SK-N-SH (cell line): ENCODE measurements at regions not wholly inside any gene's neighbourhood (a gene's known extent, or its start where the extent isn't known, plus 50 kb on each side); places are given as distances from the start of the nearest gene placed in this dataset.

ENCODE experiments used
- CTCF ChIA-PET: fragments of 300-600, 350-600 bp; formaldehyde crosslinking; extraction: SDS; loops from one replicate; lab custom pipeline; 2021; lab: Yijun Ruan, JAX
- POLR2A ChIA-PET: fragments of 350-600 bp; sonication (Branson Sonifier 250); formaldehyde crosslinking; extraction: SDS; loops from one replicate; lab custom pipeline; 2020; ENCODE audit warnings: antibody characterized with exemption, inconsistent platforms; lab: Yijun Ruan, JAX
- DNase-seq: peaks from one replicate; pipeline ENCODE4 v3.0.0; 2012
- H2AFZ ChIP-seq: fragments of 200-600 bp; sonication (generic); 2 replicates; pipeline ENCODE4 v1.8.1; 2016; ENCODE audit warnings: antibody characterized with exemption, mild to moderate bottlenecking, low read depth
- H3F3A ChIP-seq: fragments of 200-600 bp; sonication (generic); replicated peaks from 2 replicates; pipeline ENCODE3; 2016; ENCODE audit warnings: antibody characterized with exemption, mild to moderate bottlenecking; ENCODE audit not compliant: insufficient read depth
- H3K27ac ChIP-seq, 2 experiments: fragments of 200-500 bp in 1 of 2; fragments of 200-600 bp in 1 of 2; sonication (Bioruptor generic) in 1 of 2; sonication (generic), shearing (Covaris generic) in 1 of 2; 2 replicates each; pipeline versions ENCODE4 v1.5.1 to v1.6.1; 2014 to 2016; ENCODE audit warnings: low read depth in 2 of 2, inconsistent platforms in 1 of 2, low read length in 1 of 2, mild to moderate bottlenecking in 1 of 2, mixed read lengths in 1 of 2
- H3K27me3 ChIP-seq: fragments of 200-600 bp; sonication (generic), shearing (Covaris generic); 2 replicates; pipeline ENCODE4 v1.6.1; 2016; ENCODE audit warnings: mixed run types; ENCODE audit not compliant: insufficient read depth
- H3K36me3 ChIP-seq, 2 experiments: fragments of 200-500 bp in 1 of 2; fragments of 200-600 bp in 1 of 2; sonication (Bioruptor generic) in 1 of 2; sonication (generic) in 1 of 2; replicated peaks in 1 of 2; 2 replicates each; pipeline versions ENCODE3 to v1.5.1; 2014 to 2016; ENCODE audit warnings: low read length in 1 of 2, mild to moderate bottlenecking in 1 of 2; ENCODE audit not compliant: insufficient read depth in 2 of 2, control insufficient read depth in 1 of 2
- H3K4me1 ChIP-seq, 2 experiments: fragments of 200-500 bp in 1 of 2; fragments of 200-600 bp in 1 of 2; sonication (Bioruptor generic) in 1 of 2; sonication (generic), shearing (Covaris generic) in 1 of 2; 2 replicates each; pipeline versions ENCODE4 v1.5.1 to v1.6.1; 2014 to 2016; ENCODE audit warnings: low read depth in 1 of 2, low read length in 1 of 2, mixed run types in 1 of 2; ENCODE audit not compliant: insufficient read depth in 2 of 2, control insufficient read depth in 1 of 2
- H3K4me2 ChIP-seq: fragments of 200-600 bp; sonication (generic), shearing (Covaris generic); 2 replicates; pipeline ENCODE4 v1.6.1; 2017; ENCODE audit warnings: mixed run types
- H3K4me3 ChIP-seq, 2 experiments: fragments of 200-500 bp in 1 of 2; fragments of 200-600 bp in 1 of 2; sonication (Bioruptor generic) in 1 of 2; sonication (generic), shearing (Covaris generic) in 1 of 2; 2 replicates each; pipeline versions ENCODE4 v1.5.1 to v1.8.1; 2014 to 2016; ENCODE audit warnings: low read depth in 2 of 2, inconsistent platforms in 1 of 2, low read length in 1 of 2, mild to moderate bottlenecking in 1 of 2, mixed read lengths in 1 of 2, moderate library complexity in 1 of 2
- H3K79me2 ChIP-seq: fragments of 200-600 bp; sonication (generic); 2 replicates; pipeline ENCODE4 v1.8.1; 2017; ENCODE audit warnings: mild to moderate bottlenecking; ENCODE audit not compliant: insufficient read depth
- H3K9ac ChIP-seq: fragments of 200-600 bp; sonication (generic); 2 replicates; pipeline ENCODE4 v1.6.1; 2017; ENCODE audit warnings: mixed run types
- H3K9me2 ChIP-seq: fragments of 200-600 bp; sonication (generic); 2 replicates; pipeline ENCODE4 v1.6.1; 2017; ENCODE audit warnings: mixed run types
- H3K9me3 ChIP-seq: fragments of 200-600 bp; sonication (generic); 2 replicates; pipeline ENCODE4 v1.6.1; 2017; ENCODE audit warnings: mixed run types, mild to moderate bottlenecking, moderate library complexity
- H4K20me1 ChIP-seq: fragments of 200-600 bp; sonication (generic); 2 replicates; pipeline ENCODE4 v1.6.1; 2017; ENCODE audit warnings: mild to moderate bottlenecking, mixed run types; ENCODE audit not compliant: insufficient read depth
- CHD2 ChIP-seq: fragments of 150-350 bp; IDR thresholded peaks from 2 replicates; pipeline ENCODE4 v1.6.1; 2018; ENCODE audit warnings: low read length; ENCODE audit not compliant: partially characterized antibody
- CTCF ChIP-seq: fragments of 200-600 bp; sonication (generic); IDR thresholded peaks from 2 replicates; pipeline ENCODE4 v1.6.1; 2017; ENCODE audit warnings: antibody characterized with exemption, mild to moderate bottlenecking, moderate library complexity
- FOXJ3 ChIP-seq: sonication (generic); formaldehyde crosslinking; IDR thresholded peaks from 2 replicates; pipeline ENCODE4 v1.5.1; 2020; ENCODE audit warnings: mild to moderate bottlenecking, missing genetic modification reagents
- GABPA ChIP-seq: IDR thresholded peaks from 2 replicates; pipeline ENCODE4 v1.4.0; 2012; ENCODE audit warnings: low read depth, mild to moderate bottlenecking
- JUND ChIP-seq: IDR thresholded peaks from 2 replicates; pipeline ENCODE4 v1.4.0; 2012
- MEF2A ChIP-seq: IDR thresholded peaks from 2 replicates; pipeline ENCODE4 v1.4.0; 2012; ENCODE audit warnings: low read depth, borderline replicate concordance
- PBX3 ChIP-seq: IDR thresholded peaks from 2 replicates; pipeline ENCODE4; 2012
- RAD21 ChIP-seq: IDR thresholded peaks from 2 replicates; pipeline ENCODE4 v1.6.1; 2012; ENCODE audit warnings: mild to moderate bottlenecking, low read length
- RCOR1 ChIP-seq: fragments of 150-350 bp; IDR thresholded peaks from 2 replicates; pipeline ENCODE4 v1.6.1; 2017; ENCODE audit warnings: antibody characterized with exemption, low read length
- REST ChIP-seq: IDR thresholded peaks from 2 replicates; pipeline ENCODE4 v1.6.1; 2012; ENCODE audit warnings: mild to moderate bottlenecking, low read depth, low read length, moderate library complexity
- RFX5 ChIP-seq: IDR thresholded peaks from 2 replicates; pipeline ENCODE4 v1.6.1; 2012; ENCODE audit warnings: mild to moderate bottlenecking, improper control_type of control experiment, low read length
- TAF1 ChIP-seq: IDR thresholded peaks from 2 replicates; pipeline ENCODE4 v1.6.1; 2012; ENCODE audit warnings: low read depth, mild to moderate bottlenecking, low read length, moderate library complexity, borderline replicate concordance
- TEAD4 ChIP-seq: IDR thresholded peaks from 2 replicates; pipeline ENCODE4 v1.4.0; 2012; ENCODE audit warnings: mild to moderate bottlenecking, borderline replicate concordance; ENCODE audit not compliant: insufficient read depth
- USF1 ChIP-seq: IDR thresholded peaks from 2 replicates; pipeline ENCODE4 v1.4.0; 2012; ENCODE audit warnings: low read depth, borderline replicate concordance
- WGBS: methylation state at CpG from one replicate; pipeline ENCODE4 v1.1.6; 2017; ENCODE audit warnings: low lambda C conversion rate; 5-methylcytosine and 5-hydroxymethylcytosine counted together

GRCh38 chr14:94970941-94971730 lies 186.2 kb downstream of the DICER1 start:
- H3K9me3 ChIP-seq: no peaks in the 10 kb centered on the region
- TF ChIP-seq RAD21: no peak
- TF ChIP-seq JUND: no peak
- TF ChIP-seq TAF1: no peak
- no peak for TF ChIP-seq USF1
- TF ChIP-seq RFX5: no peak
- no peak for TF ChIP-seq CHD2
- no peak for TF ChIP-seq PBX3
- TF ChIP-seq REST: no peak
- TF ChIP-seq TEAD4: no peak
- TF ChIP-seq FOXJ3 (CRISPR knock-in tag): no peak
- TF ChIP-seq RCOR1: no peak
- H3K4me1 ChIP-seq: no peaks in the 10 kb centered on the region
- H3K9me2 ChIP-seq: no peaks in the 10 kb centered on the region
- WGBS: 35% methylated on average over 2 of the region's 2 CpGs
- no peaks in the 10 kb centered on the region for H3K79me2 ChIP-seq
- no peak overlapping the region for H2AFZ ChIP-seq
- no peak overlapping the region for H3K27ac ChIP-seq
- DNase-seq: no peak
- H4K20me1 ChIP-seq: no peaks in the 10 kb centered on the region
- CTCF ChIA-PET: interaction anchor here (1.0 kb wide), 1 partner anchor 11 kb away, joined by 3 read pairs; no protein-coding TSS in a partner anchor
- H3K36me3 ChIP-seq: no peaks in the 10 kb centered on the region
- H3F3A ChIP-seq: no peaks in the 10 kb centered on the region
- no peak overlapping the region for H3K9ac ChIP-seq
- no peaks in the 10 kb centered on the region; the same call in 1 of the 2 replicates for H3K27me3 ChIP-seq
- no peak overlapping the region for H3K4me2 ChIP-seq
- POLR2A ChIA-PET: no interaction called here
- no peak overlapping the region for H3K4me3 ChIP-seq

- Histone ChIP-seq H3K27me3 (no peaks in the 10 kb centered on the region; the same call in 1 of the 2 replicates), H4K20me1 (no peaks in the 10 kb centered on the region), H3K79me2 (no peaks in the 10 kb centered on the region), H3K4me2 (no peak overlapping the region), H3K4me3 (no peak overlapping the region), H3K9ac (no peak overlapping the region), H3F3A (no peaks in the 10 kb centered on the region), H3K9me2 (no peaks in the 10 kb centered on the region), H3K4me1 (no peaks in the 10 kb centered on the region), H3K9me3 (no peaks in the 10 kb centered on the region), H3K27ac (no peak overlapping the region), H2AFZ (no peak overlapping the region), H3K36me3 (no peaks in the 10 kb centered on the region)
- CTCF ChIA-PET: no interaction called here
- no peak for DNase-seq
- POLR2A ChIA-PET: no interaction called here
- 18% methylated on average over 4 of the region's 4 CpGs for WGBS
- no peak for TF ChIP-seq REST
- no peak for TF ChIP-seq GABPA
- no peak for TF ChIP-seq USF1
- TF ChIP-seq JUND: no peak
- TF ChIP-seq CTCF: no peak
- TF ChIP-seq MEF2A: no peak
These were observed 187.6 kb downstream of the DICER1 start for GRCh38 chr14:94969766-94970165.
